HG03045 (cell line): ENCODE measurements at regions not wholly inside any gene's neighbourhood (a gene's known extent, or its start where the extent isn't known, plus 50 kb on each side); places are given as distances from the start of the nearest gene placed in this dataset.

ENCODE experiments used
- ATAC-seq: cut with Tn5 transposase; IDR thresholded peaks from one replicate; pipeline ENCODE4 v1.9.1; 2021; ENCODE audit warnings: mild to moderate bottlenecking, moderate library complexity; ENCODE audit not compliant: unreplicated experiment

DNA sequence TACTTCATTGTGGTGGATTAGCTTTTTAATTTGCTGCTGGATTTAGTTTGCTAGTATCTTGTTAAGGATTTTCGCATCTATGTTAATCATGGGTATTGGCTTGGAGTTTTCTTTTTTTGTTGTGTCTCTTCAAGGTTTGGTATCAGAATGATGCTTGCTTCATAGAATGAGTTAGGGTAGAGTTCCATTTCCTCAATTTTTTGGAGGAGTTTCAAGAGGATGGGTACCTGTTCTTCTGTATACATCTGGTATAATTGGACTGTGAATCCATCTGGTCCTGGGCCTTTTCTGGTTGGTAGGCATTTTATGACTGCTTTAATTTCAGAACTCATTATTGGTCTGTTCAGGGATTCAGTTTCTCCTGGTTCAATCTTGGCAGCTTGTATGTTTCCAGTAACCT is 335.6 kb downstream of the EDEM1 start:
- ATAC-seq, result no peak

DNA sequence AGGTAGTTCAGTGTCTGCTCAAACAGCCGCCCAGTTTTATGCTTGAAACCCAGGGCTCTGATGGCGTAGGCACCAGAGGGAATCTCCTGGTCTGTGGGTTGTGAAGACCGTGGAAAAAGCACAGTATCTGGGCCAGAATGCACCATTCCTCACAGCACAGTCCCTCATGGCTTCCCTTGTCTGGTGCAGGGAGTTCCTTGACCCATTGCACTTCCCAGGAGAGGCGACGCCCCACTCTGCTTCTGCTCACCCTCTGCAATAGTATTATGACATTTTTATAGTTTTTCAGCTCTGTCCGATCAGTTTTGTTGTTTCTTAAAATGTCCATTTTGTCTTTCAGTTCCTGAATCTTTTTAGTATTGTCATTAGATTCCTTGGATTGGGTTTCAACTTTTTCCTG is 343.5 kb downstream of the EDEM1 start:
- no peak for ATAC-seq

DNA sequence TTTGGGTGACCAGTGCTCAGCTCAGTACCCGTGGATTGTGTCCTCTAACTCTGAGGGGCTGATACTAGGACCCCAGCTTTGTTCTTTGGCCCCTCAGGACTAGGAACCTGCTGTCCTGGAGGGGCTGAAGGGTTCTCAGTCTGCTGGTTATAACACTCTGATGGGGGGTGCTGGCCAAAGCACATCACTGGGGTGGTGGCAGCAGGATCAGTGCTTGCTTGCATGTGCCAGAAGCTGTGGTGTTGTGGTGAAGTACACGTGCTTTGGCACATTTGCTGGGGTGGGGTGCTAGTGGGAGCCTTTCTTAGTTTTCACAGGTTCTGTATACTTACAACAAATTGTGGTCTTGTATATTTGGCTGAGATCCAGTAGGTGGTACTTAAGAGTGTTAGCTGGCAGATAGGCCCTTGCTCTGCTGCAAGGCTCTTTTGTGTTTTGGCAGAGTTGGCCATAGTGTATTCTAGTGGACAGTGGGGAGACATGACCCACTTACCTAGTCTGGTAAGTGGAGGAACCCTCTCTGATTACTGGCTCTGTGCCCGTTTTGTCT is 344.3 kb downstream of the EDEM1 start:
- ATAC-seq, result no peak

DNA sequence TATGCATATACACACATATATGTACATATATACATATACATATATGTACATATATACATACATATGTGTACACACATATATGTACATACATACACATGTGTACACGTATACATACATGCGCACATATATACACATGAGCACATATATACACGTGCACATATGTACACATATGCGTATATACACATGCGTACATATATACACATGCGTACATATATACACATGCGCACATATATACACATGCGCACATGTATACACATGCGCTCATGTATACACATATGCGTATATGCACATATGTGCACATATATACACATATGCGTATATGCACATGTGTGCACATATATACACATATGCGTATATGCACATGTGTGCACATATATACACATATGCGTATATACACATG is 353.0 kb downstream of the EDEM1 start:
- ATAC-seq, result no peak

DNA sequence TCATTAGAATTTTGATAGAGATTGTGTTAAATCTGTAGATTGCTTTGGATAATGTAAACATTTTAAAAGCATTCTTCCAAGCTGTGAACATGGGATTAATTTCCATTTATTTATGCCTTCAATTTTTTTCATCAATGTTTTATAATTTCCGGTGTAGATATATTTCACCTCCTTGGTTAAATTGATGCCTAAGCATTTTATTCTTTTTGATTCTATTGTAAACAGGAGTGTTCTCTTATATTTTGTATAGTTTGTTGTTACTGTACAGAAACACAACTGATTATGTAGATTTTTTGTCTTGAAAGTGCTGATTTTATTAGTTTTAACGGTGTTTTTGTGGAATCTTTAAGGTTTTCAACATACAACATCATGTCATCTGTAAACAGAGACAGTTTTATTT is 355.0 kb downstream of the EDEM1 start:
- no peak for ATAC-seq

DNA sequence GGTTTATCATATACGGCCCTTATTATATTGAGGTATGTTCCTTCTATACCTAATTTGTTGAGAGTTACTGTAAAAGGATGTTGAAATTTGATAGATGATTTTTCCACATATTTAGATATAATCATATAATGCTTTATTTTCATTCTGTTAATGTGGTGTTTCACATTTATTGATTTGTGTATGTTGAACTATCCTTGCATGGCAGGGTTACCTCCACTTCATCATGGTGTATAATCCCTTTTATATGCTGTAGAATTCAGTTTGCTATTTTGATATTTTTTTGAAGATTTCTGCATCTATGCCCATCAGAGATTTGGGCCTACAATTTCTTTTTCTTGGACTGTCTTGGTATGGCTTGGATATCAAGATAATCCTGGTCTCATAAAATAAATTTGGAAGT is 355.5 kb downstream of the EDEM1 start:
- ATAC-seq, result no peak

DNA sequence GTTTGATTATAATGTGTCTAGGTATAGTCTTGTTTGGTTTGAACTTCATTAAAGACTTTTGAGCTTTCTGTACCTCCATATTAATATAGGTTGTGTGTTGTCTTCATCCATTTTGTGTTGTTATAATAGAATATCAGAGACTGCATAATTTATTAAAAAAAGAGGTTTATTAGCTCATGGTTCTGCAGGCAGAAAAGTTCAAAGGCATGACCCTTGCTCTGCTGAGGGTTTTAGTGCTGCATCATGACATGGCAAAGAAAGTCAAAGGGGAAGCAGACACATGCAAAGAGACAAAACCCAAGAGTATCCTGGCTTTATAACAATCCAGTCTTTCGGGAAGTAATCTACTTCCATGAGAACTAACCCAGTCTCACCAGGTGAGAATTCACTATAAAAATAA is 358.2 kb downstream of the EDEM1 start:
- no peak for ATAC-seq

DNA sequence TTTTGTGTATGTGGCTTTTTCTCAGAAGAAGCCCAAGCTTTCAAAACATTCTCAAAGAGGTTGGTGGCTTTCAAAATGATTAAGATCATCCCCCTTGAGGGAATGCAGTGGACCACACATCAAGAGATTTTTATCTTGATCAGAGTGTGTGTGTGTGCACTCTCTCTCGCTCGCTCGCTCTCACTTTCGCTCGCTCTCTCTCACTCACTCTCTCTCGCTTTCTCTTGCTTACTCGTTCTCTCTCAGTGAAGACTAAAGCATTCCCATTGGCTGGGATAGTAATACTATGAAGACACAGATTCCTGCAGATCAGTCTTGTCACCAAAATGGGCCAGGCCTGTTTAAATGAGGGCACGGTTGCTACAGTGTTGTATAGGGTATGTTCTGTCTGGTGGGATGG is 365.7 kb downstream of the EDEM1 start:
- ATAC-seq, result no peak

DNA sequence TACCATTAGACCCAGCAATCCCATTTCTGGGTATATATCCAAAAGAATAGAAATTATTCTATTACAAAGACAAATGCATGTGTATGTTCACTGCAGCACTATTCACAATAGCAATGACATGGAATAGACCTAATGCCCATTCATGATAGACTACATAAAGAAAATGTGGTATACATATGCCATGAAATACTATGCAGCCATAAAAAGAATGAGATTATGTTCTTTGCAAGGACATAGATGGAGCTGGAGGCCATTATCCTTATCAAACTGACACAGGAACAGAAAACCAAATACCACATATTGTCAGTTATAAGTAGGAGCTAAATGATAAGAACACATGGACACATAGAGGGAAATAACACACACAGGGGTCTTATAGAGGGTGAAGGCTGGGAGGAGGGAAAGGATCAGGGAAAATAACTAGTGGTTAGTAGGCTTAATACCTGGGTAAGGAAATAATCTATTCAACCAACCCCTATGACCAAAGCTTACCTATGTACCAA is 366.8 kb downstream of the EDEM1 start:
- no peak for ATAC-seq

DNA sequence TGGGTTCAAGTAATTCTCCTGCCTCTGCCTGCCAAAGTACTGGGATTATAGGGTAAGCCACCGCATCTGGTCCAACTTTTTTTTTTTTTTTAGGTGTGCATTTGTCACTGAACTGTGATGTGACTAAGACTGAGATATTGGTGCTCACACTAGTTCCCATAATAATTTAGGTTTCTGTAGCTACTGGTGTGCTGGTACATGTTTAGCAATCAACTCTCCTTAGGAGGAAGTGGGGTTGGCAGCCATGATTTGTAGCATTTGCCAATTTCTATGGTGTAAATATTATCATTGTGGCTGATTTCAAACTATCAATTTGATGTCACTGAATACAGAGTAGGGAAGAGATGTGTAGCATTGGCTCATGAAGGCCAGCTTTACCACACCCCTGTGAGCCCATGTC is 372.7 kb downstream of the EDEM1 start:
- no peak for ATAC-seq

DNA sequence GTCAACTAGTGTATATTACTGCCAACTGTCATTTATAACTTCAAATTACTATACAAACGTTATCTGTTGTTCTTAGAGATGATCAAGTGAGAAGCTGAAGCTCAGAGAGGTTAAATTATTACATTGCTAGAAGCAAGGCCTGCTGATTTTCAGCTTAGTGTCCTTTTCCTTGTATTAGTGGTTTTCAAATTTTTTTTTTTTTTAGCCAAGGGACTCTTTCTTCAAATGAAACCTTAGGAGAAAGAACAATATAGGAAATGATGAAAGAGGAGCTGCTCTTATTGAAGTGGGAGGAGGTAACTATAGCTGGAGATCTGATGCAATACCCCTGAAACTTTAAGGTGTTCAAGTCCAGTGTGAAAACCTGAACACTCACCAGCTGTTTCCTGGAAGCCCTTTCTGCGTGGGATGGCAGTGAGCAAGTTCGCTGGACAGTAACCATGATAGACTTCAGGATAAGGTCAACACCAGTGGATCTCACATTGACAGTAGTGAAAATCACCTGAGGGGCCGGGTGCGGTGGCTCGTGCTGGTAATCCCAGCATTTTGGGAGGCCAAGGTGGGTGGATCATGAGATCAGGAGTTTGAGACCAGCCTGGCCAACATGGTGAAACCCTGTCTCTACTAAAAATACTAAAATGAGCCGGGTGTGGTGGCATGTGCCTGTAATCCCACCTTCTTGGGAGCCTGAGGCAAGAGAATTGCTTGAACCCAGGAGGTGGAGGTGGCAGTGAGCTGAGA is 376.2 kb downstream of the EDEM1 start:
- no peak for ATAC-seq

DNA sequence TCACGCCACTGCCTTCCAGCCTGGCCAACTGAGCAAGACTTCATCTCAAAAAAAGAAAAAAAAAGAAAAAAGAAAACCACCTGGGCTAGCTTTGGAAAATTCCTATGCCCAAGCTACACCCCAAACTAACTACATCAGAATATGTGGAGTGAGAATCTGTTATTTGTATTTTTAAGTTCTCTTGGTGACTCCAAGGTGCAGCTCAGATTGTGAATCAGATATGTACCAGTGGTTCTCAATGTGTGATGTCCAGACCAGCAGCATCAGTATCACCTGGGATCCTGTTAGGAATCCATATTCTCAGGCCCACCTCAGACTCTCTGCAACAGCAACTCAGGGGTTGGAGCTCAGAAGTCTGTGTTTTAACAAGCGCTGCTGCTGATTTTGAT is 376.8 kb downstream of the EDEM1 start:
- no peak for ATAC-seq

DNA sequence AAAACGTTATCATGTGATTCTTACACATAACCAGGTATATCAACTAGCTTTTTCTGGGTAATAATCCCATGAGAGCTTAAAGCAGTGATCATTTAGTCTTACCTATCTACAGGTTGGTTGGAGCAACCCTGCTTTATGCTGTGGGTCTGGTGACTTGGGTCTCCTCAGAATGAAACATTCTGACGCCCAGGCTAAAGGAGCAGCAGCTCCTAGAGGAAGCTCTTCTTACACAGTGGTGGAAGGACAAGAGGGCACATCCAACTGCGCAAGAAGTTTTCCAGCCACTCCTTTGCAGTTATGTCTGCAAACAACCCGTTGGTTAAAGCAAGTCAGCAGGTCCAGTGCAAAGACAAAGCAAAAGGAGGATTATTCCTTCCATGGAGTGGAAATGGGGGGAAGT is 377.5 kb downstream of the EDEM1 start:
- no peak for ATAC-seq

DNA sequence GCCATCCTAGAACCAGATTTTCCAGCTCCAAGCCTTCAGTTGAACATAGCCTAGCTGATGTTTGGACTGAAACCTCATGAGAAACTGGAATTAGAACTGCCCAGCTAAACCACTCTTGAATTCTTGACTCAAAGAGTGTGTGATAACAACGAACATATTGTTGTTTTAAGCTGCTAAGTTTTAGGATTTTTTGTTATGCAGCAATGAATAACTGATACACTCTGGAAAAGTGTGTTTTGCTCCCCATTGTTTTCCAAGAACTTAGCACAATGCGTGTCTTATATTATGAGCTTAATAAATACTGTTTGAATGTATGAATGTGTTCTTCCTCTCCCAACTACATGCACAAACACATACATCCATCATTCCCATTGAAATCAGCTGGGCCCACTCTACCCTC is 379.6 kb downstream of the EDEM1 start:
- no peak for ATAC-seq

DNA sequence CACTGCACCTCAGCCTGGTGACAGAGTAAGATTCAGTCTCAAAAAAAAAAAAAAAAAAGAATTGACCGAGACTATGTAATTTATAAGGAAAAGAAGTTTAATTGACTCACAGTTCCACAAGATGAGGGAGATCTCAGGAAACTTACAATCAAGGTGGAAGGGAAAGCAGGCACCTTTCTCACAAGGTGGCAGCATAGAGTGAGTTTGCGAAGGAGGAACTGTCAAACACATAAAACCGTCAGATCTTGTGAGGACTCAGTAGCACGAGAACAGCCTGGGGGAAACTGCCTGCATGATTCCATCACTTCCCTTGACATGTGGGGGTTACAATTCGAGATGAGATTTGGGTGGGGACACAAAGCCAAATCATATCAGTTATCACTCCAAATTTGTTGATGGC is 380.9 kb downstream of the EDEM1 start:
- no peak for ATAC-seq

DNA sequence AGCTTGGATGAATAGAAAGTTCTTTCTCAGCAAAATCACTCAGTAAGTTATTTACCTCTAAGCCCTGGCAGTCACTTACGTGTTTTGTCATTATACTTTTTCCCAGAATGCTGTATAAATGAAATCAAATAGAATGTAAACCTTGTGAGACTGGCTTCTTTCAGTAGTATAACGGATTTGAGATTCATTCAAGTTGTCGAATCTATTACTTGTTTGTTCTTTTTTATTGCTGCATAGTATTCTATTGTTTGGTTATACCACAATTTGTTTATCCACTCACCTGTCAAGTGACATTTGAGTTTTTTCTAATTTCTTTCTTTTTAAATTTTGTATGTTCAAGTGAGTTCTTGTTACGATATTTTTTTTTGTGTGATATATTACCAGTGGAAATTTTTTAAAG is 381.6 kb downstream of the EDEM1 start:
- no peak for ATAC-seq

DNA sequence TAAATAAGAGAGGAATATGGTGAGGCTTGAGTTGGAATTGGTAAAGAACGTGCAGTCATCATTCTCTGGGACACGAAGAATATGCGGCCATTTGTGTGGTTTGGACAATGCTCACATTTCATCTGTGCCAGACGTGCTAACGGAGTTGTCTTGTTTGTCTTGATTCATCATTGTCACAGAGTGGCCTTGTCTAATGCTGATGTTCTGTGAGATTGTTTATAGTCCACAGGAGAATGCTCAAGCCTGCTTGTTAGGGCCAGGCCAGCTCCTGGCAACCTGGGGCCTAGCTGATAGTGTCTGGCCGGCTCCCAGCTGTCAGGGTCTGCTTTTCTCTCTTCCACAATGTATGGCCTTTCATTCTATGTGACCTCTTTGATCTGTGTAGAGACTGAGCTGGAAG is 384.7 kb downstream of the EDEM1 start:
- ATAC-seq, result no peak

DNA sequence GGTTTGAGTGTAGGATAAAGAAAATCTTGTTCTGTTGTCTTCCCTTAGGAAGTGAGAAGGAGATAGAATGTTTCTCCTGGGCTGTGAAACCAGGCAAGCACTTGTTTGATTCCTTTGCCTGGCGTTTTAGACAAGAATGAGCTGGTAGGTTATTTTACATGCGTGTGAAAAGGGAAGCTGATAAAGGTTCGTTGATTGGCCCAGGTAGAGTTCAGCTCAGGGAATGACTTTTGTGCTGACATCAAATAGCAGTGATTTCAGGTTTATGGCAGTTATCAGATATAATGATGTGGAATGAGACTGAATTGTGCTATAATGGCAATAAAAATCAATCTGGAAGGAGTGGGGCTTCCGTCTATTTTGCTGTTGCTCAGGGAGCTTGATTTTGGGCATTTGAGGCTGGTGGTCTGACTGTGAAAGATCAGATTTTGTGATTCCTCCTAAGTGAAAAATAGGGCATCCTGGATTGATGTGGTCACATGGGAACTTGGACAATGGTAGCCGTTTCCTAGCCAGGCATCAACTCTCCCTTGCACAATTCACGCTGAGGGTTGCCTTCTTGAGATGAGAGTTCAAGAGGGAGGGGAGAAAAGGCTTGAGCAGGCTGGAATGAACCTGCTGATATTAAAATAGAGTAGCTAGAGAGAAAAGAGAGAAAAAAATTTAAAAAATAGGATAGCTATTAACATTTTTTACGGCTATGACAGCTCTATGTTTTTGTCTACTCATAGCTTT is 388.9 kb downstream of the EDEM1 start:
- ATAC-seq, result no peak

DNA sequence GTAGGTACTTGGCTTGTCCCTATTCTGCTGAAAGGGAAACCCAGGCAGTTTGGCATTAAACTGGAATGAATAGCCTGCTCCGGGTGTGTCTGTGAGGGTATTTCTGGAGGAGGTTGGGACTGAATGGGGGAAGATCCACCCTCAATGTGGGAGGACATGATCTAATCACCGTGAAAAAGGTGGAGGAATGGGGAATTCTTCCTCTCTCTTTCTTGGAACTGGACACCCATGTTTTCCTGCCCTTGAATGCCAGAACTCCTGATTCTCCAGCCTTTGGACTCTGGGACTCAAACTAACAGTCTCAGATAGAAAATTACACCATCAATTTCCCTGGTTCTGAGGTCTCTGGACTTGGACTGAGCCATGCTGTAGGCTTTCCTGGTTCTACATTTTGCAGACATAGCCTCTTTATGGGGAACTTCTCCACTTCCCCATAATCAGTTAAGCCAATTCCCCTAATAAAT is 391.7 kb downstream of the EDEM1 start:
- ATAC-seq, result no peak

DNA sequence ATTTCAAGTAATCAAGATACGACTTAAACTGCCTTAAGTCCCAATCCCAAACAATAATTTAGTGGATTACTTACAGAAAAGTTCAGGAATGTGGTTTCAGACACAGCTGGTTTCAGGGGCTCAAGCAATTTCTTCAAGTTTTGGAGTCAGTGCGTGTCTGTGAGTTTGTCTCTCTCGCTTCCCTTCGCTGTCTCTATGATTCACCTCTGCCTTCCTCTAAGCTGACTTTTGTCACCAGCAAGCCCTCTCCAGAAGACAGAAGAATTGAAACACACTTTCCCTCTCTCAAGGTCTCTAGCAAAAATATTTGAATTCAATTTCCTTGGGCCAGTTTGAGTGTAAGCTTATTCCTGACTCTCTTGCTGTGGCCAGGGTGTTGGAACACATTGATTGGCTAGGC is 392.4 kb downstream of the EDEM1 start:
- ATAC-seq, result no peak

DNA sequence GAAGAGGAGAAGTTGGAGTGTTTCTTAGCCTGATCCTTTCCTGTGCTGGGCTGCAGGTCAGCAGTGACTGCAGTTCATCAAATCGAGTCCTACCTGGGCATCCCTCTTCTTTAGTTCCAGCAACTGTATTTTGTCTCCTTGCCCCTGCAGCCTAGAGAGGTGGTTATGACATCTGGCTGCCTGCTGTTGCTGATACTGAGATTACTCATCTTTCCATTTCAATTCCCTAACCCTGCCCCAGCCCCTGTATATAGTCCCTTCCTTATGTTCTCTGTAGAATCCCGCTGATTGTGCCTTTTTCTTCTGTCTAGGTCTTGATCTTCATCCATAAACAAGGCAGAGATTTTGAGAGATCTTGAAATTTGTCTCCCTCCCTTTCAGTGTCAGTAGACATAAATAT is 393.3 kb downstream of the EDEM1 start:
- no peak for ATAC-seq

DNA sequence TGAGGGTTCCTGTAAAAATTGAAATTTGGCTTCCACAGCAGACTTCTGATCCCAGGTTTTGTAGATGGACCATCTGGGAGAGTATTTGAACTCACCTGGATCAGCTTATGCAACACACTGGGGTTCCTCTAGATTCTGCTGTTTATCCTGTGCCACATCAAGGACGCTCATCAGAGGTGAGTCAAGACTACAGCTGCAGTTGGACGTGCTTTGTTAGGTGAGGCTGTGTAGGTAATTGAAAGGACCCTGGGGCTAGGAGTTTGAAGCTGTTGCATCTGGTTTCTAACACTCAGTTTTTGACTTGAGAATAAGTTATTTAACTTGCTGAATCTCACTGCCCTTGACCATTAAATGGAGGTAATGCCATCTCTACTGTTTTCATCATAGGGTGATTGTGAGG is 394.2 kb downstream of the EDEM1 start:
- ATAC-seq, result no peak
